Breast epithelium (tissue), 3 donors: ENCODE measurements at regions not wholly inside any gene's neighbourhood (a gene's known extent, or its start where the extent isn't known, plus 50 kb on each side); places are given as distances from the start of the nearest gene placed in this dataset.

Source experiments
- POLR2A ChIP-seq: fragments of 450-650 bp; IDR thresholded peaks from one replicate; pipeline ENCODE4 v1.6.1; 2016; ENCODE audit warnings: antibody characterized with exemption, mild to moderate bottlenecking, moderate library complexity
- POLR2AphosphoS5 ChIP-seq, 3 donors: sonication (generic); formaldehyde crosslinking; IDR thresholded peaks; one replicate each; pipeline ENCODE4 v1.6.1; 2017; ENCODE audit warnings: antibody characterized with exemption in 3 of 3
- TF ChIP-seq, protein P1 (sequence below), 3 donors: fragments of 450-650 bp; IDR thresholded peaks; one replicate each; pipeline ENCODE4 v1.5.1; 2016 to 2017; ENCODE audit warnings: antibody characterized with exemption in 3 of 3, mild to moderate bottlenecking in 3 of 3, moderate library complexity in 3 of 3

DNA sequence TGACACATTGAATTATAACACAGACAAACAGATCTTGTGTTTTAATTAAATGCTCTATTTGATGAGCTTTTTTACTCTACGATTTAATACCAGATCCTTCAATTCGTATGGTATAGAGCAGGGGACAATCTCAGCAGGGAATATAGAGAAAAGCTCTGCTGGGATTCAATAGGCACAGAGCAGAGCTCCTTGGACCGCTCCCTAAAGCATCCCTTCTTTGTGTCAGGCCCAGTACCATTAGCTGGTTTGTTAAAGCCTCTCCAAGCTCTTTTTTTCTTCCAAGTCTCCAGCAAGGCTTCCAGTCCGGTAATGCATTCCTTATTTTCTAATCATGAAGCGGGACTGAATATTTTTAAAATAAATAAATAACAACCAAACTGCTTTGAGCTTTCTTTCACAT lies 466.0 kb downstream of the NR4A2 start:
- TF ChIP-seq POLR2A (no peak), POLR2AphosphoS5 (IDR thresholded peaks at IDR 0.05) (no peak)
- TF ChIP-seq, protein P1, sequence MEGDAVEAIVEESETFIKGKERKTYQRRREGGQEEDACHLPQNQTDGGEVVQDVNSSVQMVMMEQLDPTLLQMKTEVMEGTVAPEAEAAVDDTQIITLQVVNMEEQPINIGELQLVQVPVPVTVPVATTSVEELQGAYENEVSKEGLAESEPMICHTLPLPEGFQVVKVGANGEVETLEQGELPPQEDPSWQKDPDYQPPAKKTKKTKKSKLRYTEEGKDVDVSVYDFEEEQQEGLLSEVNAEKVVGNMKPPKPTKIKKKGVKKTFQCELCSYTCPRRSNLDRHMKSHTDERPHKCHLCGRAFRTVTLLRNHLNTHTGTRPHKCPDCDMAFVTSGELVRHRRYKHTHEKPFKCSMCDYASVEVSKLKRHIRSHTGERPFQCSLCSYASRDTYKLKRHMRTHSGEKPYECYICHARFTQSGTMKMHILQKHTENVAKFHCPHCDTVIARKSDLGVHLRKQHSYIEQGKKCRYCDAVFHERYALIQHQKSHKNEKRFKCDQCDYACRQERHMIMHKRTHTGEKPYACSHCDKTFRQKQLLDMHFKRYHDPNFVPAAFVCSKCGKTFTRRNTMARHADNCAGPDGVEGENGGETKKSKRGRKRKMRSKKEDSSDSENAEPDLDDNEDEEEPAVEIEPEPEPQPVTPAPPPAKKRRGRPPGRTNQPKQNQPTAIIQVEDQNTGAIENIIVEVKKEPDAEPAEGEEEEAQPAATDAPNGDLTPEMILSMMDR (IDR thresholded peaks at IDR 0.05): no peak
